ENCODE measurements at regions not wholly inside any gene's neighbourhood (a gene's known extent, or its start where the extent isn't known, plus 50 kb on each side); places are given as distances from the start of the nearest gene placed in this dataset.
"Not testable (repeated sequence)": the region's sequence is repeated elsewhere in the genome, so short reads cannot be mapped to it uniquely, and the experiment has no call there.

- no peak for TF ChIP-seq CTCF (IDR thresholded peaks at IDR 0.05; ENCODE audit: poor library complexity, severe bottlenecking)
- no peak for ATAC-seq (ENCODE audit: low read depth)
- no peaks in the 10 kb centered on the region for H3K27me3 ChIP-seq (ENCODE audit: insufficient read depth, poor library complexity, severe bottlenecking)
- no peaks in the 10 kb centered on the region for H3K4me1 ChIP-seq (ENCODE audit: insufficient read depth, poor library complexity, severe bottlenecking)
- no peak overlapping the region for H3K27ac ChIP-seq (ENCODE audit: poor library complexity, severe bottlenecking)
- no peak for DNase-seq (ENCODE audit: low spot score)
- no peak overlapping the region for H3K4me3 ChIP-seq (ENCODE audit: severe bottlenecking)
- no peaks in the 10 kb centered on the region for H3K36me3 ChIP-seq (ENCODE audit: low read depth)
- H3K9me3 ChIP-seq (ENCODE audit: severe bottlenecking): no peaks in the 10 kb centered on the region
These were observed 68.6 kb upstream of the MXRA5 start for GRCh38 chrX:3415011-3415410.

GRCh38 chrX:3411626-3412025, 65.2 kb upstream of the MXRA5 start:
- H3K4me3 ChIP-seq (ENCODE audit: severe bottlenecking); H3K36me3 ChIP-seq (ENCODE audit: low read depth); ATAC-seq (ENCODE audit: low read depth); H3K27ac ChIP-seq (ENCODE audit: poor library complexity, severe bottlenecking); H3K27me3 ChIP-seq (ENCODE audit: insufficient read depth, poor library complexity, severe bottlenecking); H3K9me3 ChIP-seq (ENCODE audit: severe bottlenecking); DNase-seq (ENCODE audit: low spot score); H3K4me1 ChIP-seq (ENCODE audit: insufficient read depth, poor library complexity, severe bottlenecking): not testable (repeated sequence)

- not testable (repeated sequence) for H3K9me3 ChIP-seq (ENCODE audit: severe bottlenecking); ATAC-seq (ENCODE audit: low read depth); H3K36me3 ChIP-seq (ENCODE audit: low read depth); H3K27ac ChIP-seq (ENCODE audit: poor library complexity, severe bottlenecking); H3K4me1 ChIP-seq (ENCODE audit: insufficient read depth, poor library complexity, severe bottlenecking); DNase-seq (ENCODE audit: low spot score); H3K27me3 ChIP-seq (ENCODE audit: insufficient read depth, poor library complexity, severe bottlenecking); H3K4me3 ChIP-seq (ENCODE audit: severe bottlenecking)
These were observed 63.5 kb upstream of the MXRA5 start for GRCh38 chrX:3409936-3410335.

GRCh38 chrX:3407781-3408180, 61.3 kb upstream of the MXRA5 start:
- Histone ChIP-seq H3K9me3 (ENCODE audit: severe bottlenecking) (no peaks in the 10 kb centered on the region), H3K27ac (ENCODE audit: poor library complexity, severe bottlenecking) (no peak overlapping the region), H3K4me3 (ENCODE audit: severe bottlenecking) (no peak overlapping the region), H3K4me1 (ENCODE audit: insufficient read depth, poor library complexity, severe bottlenecking) (no peaks in the 10 kb centered on the region), H3K27me3 (ENCODE audit: insufficient read depth, poor library complexity, severe bottlenecking) (no peaks in the 10 kb centered on the region), H3K36me3 (ENCODE audit: low read depth) (no peaks in the 10 kb centered on the region)
- no peak for DNase-seq (ENCODE audit: low spot score)
- ATAC-seq (ENCODE audit: low read depth): no peak
- TF ChIP-seq CTCF (IDR thresholded peaks at IDR 0.05; ENCODE audit: poor library complexity, severe bottlenecking): no peak

- no peak for ATAC-seq (ENCODE audit: low read depth)
- Histone ChIP-seq H3K4me3 (ENCODE audit: severe bottlenecking) (no peak overlapping the region), H3K36me3 (ENCODE audit: low read depth) (no peaks in the 10 kb centered on the region), H3K27me3 (ENCODE audit: insufficient read depth, poor library complexity, severe bottlenecking) (no peaks in the 10 kb centered on the region), H3K4me1 (ENCODE audit: insufficient read depth, poor library complexity, severe bottlenecking) (no peaks in the 10 kb centered on the region), H3K27ac (ENCODE audit: poor library complexity, severe bottlenecking) (no peak overlapping the region), H3K9me3 (ENCODE audit: severe bottlenecking) (no peaks in the 10 kb centered on the region)
- no peak for TF ChIP-seq CTCF (IDR thresholded peaks at IDR 0.05; ENCODE audit: poor library complexity, severe bottlenecking)
- no peak for DNase-seq (ENCODE audit: low spot score)
These were observed 60.7 kb upstream of the MXRA5 start for GRCh38 chrX:3407121-3407520.

GRCh38 chrX:3403748-3404147, 57.3 kb upstream of the MXRA5 start:
- no peak for ATAC-seq (ENCODE audit: low read depth)
- DNase-seq (ENCODE audit: low spot score): no peak
- H3K4me1 ChIP-seq (ENCODE audit: insufficient read depth, poor library complexity, severe bottlenecking): no peaks in the 10 kb centered on the region
- H3K27me3 ChIP-seq (ENCODE audit: insufficient read depth, poor library complexity, severe bottlenecking): no peaks in the 10 kb centered on the region
- no peak for TF ChIP-seq CTCF (IDR thresholded peaks at IDR 0.05; ENCODE audit: poor library complexity, severe bottlenecking)
- H3K4me3 ChIP-seq (ENCODE audit: severe bottlenecking): no peak overlapping the region
- H3K9me3 ChIP-seq (ENCODE audit: severe bottlenecking): no peaks in the 10 kb centered on the region
- no peaks in the 10 kb centered on the region for H3K36me3 ChIP-seq (ENCODE audit: low read depth)
- no peak overlapping the region for H3K27ac ChIP-seq (ENCODE audit: poor library complexity, severe bottlenecking)
